Psoas muscle (tissue), 7 donors: ENCODE measurements at regions not wholly inside any gene's neighbourhood (a gene's known extent, or its start where the extent isn't known, plus 50 kb on each side); places are given as distances from the start of the nearest gene placed in this dataset.
"Not testable (repeated sequence)": the region's sequence is repeated elsewhere in the genome, so short reads cannot be mapped to it uniquely, and the experiment has no call there.

Experiments used
- ATAC-seq, 4 donors: fragments of 200-7000 bp; cut with Tn5 transposase; one replicate each; pipeline ENCODE4 v1.9.1; 2020; ENCODE audit warnings: moderate library complexity in 3 of 4, mild to moderate bottlenecking in 2 of 4
- DNase-seq, 2 donors: peaks; one replicate each; pipeline ENCODE4 v3.0.0-alpha.2; 2020
- H3K27ac ChIP-seq: fragments of 200-600 bp; one replicate; pipeline ENCODE4 v1.8.0; 2022
- H3K27me3 ChIP-seq, 3 donors: fragments of 200-600 bp in 1 of 3; one replicate each; pipeline versions ENCODE4 v1.6.1 to v1.8.0; 2013 to 2022; ENCODE audit warnings: low read length in 2 of 3, mild to moderate bottlenecking in 2 of 3, moderate library complexity in 1 of 3; ENCODE audit not compliant: insufficient read depth in 3 of 3
- H3K36me3 ChIP-seq, 2 donors: fragments of 200-600 bp in 1 of 2; one replicate each; pipeline versions ENCODE4 v1.6.1 to v1.8.0; 2013 to 2022; ENCODE audit warnings: low read depth in 1 of 2, mild to moderate bottlenecking in 1 of 2, moderate library complexity in 1 of 2; ENCODE audit not compliant: insufficient read depth in 1 of 2
- H3K4me1 ChIP-seq: fragments of 200-600 bp; one replicate; pipeline ENCODE4 v1.8.0; 2022
- H3K4me3 ChIP-seq: fragments of 200-600 bp; one replicate; pipeline ENCODE4 v1.8.0; 2022; ENCODE audit warnings: mild to moderate bottlenecking
- H3K9me3 ChIP-seq: fragments of 200-600 bp; one replicate; pipeline ENCODE4 v1.8.0; 2022
- CTCF ChIP-seq: fragments of 200-600 bp; IDR thresholded peaks from one replicate; pipeline ENCODE4 v1.8.0; 2022; ENCODE audit warnings: antibody characterized with exemption
- WGBS, 3 donors: extraction: QIAGEN DNeasy Blood & Tissue Kit; methylation state at CpG; one replicate each; pipeline versions ENCODE4 v1.1.6 to v1.1.7; 2013; 5-methylcytosine and 5-hydroxymethylcytosine counted together
- intact Hi-C, 2 donors: fragments of 100-400 bp; cut with DNase I; formaldehyde crosslinking; loops; one replicate each; pipeline versions ENCODE4 v1.11.0 to v1.14.2; 2022
- donor health status: healthy with polysubstance abuse.
- donor health status: DM: no; HTN: no; CAD: no; lungs with moderate emphysema.
- donor health status: Bipolar disorder and iron deficiency.
- donor health status: healthy.
- donor health status: DM: yes; HTN: yes; CAD: no.
- donor health status: DM: no; HTN: no; CAD: no.
- donor health status: DM: yes; HTN: yes; CAD: no.

GRCh38 chr13:104530741-104531140 lies 1464.5 kb upstream of the SLC10A2 start:
- no peak overlapping the region for H3K4me3 ChIP-seq
- ATAC-seq = no peak
- no peak for TF ChIP-seq CTCF
- H3K27me3 ChIP-seq = no peaks in the 10 kb centered on the region
- H3K27ac ChIP-seq = no peak overlapping the region
- DNase-seq = no peak
- no peaks in the 10 kb centered on the region for H3K36me3 ChIP-seq
- no peaks in the 10 kb centered on the region for H3K9me3 ChIP-seq
- intact Hi-C loops = no loop called here
- H3K4me1 ChIP-seq = no peaks in the 10 kb centered on the region

- no peaks in the 10 kb centered on the region for H3K4me1 ChIP-seq
- TF ChIP-seq CTCF = no peak
- intact Hi-C loops = no loop called here
- no peak for ATAC-seq
- DNase-seq = no peak
- H3K27ac ChIP-seq = no peak overlapping the region
- H3K4me3 ChIP-seq = no peak overlapping the region
- no peaks in the 10 kb centered on the region for H3K36me3 ChIP-seq
- no peaks in the 10 kb centered on the region for H3K9me3 ChIP-seq
- no peaks in the 10 kb centered on the region for H3K27me3 ChIP-seq
These were observed 1460.3 kb upstream of the SLC10A2 start for GRCh38 chr13:104526561-104526960.

GRCh38 chr13:104525467-104525866 lies 1459.2 kb upstream of the SLC10A2 start:
- Histone ChIP-seq H3K27me3 (no peaks in the 10 kb centered on the region), H3K36me3 (no peaks in the 10 kb centered on the region), H3K27ac (no peak overlapping the region), H3K4me1 (no peaks in the 10 kb centered on the region), H3K4me3 (no peak overlapping the region), H3K9me3 (no peaks in the 10 kb centered on the region)
- no peak for ATAC-seq
- intact Hi-C loops = no loop called here
- TF ChIP-seq CTCF = no peak
- no peak for DNase-seq
- 81 to 93% (median 89%) methylated on average over 5 of the region's 5 CpGs for WGBS, 3 donors

- no peak overlapping the region for H3K4me3 ChIP-seq
- H3K27me3 ChIP-seq = no peaks in the 10 kb centered on the region
- DNase-seq = peak in 1 of 2 donors; percentile 49
- no peaks in the 10 kb centered on the region for H3K4me1 ChIP-seq
- no peak for TF ChIP-seq CTCF
- intact Hi-C loops = no loop called here
- no peak for ATAC-seq
- H3K36me3 ChIP-seq = no peaks in the 10 kb centered on the region
- no peak overlapping the region for H3K27ac ChIP-seq
- no peaks in the 10 kb centered on the region for H3K9me3 ChIP-seq
- 84 to 88% (median 85%) methylated on average over 25 of the region's 25 CpGs for WGBS, 3 donors
These were observed 1456.2 kb upstream of the SLC10A2 start for GRCh38 chr13:104522235-104523072.

GRCh38 chr13:104510422-104510821 lies 1444.2 kb upstream of the SLC10A2 start:
- no peak for ATAC-seq
- H3K36me3 ChIP-seq = no peaks in the 10 kb centered on the region
- WGBS, 3 donors = 92 to 94% (median 94%) methylated on average over 2 of the region's 2 CpGs
- no peaks in the 10 kb centered on the region for H3K4me1 ChIP-seq
- no peak overlapping the region for H3K27ac ChIP-seq
- H3K4me3 ChIP-seq = no peak overlapping the region
- H3K27me3 ChIP-seq = no peaks in the 10 kb centered on the region
- no peaks in the 10 kb centered on the region for H3K9me3 ChIP-seq
- TF ChIP-seq CTCF = no peak
- intact Hi-C loops = no loop called here
- no peak for DNase-seq

GRCh38 chr13:104493502-104493901 lies 1427.3 kb upstream of the SLC10A2 start:
- H3K4me1 ChIP-seq, intact Hi-C loops, H3K27me3 ChIP-seq, H3K36me3 ChIP-seq, H3K4me3 ChIP-seq, H3K27ac ChIP-seq, DNase-seq, ATAC-seq, H3K9me3 ChIP-seq: not testable (repeated sequence)
- WGBS, 3 donors = 78 to 89% (median 86%) methylated on average over 1 of the region's 1 CpG
